ENCODE measurements at regions not wholly inside any gene's neighbourhood (a gene's known extent, or its start where the extent isn't known, plus 50 kb on each side); places are given as distances from the start of the nearest gene placed in this dataset.

DNA sequence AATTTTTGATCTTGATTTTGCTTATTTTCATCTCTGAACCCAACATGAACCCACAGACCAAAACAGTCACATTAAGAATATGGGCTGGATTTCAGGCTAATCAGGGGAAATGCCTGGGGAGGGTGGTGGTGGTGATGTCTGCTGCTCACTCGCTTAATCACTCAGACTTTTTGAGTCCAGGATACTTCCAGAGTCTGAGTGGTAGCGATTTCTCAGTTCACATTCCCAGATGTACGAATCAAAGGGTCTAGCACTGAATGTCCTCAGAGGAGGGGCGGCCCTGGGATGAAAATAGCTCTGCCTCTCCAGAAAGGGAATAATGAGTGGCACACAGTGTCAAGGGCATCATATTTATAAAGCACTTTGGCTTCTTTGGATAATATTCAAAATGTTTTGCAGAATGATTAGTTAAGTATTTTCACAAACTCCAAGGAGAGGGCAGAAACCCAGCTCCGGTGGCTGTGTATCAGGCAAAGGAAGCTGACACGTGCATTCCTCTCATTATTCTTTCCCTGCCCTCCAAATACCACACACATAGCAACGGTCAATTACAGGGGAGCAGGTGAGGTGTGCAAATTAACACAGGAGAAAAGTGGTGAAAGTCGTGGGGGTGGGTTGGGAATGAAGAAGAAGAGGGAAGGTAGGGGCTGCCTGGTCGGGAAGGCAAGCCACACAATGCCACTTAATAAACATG is 345.2 kb upstream of the RSPO3 start:
- H2BK20ac ChIP-seq (ENCODE audit: low read depth, low read length, poor library complexity, severe bottlenecking), result no peak overlapping the region
- H4K20me1 ChIP-seq (ENCODE audit: control insufficient read depth, insufficient read depth, insufficient read length), result no peaks in the 10 kb centered on the region
- H3K4me2 ChIP-seq (ENCODE audit: insufficient read depth, insufficient read length, low read length), result no peak overlapping the region
- H3K4me3 Mint-ChIP-seq, result no peak overlapping the region
- H2AK5ac ChIP-seq (ENCODE audit: insufficient read length, low read length), result no peak overlapping the region
- H4K5ac ChIP-seq (ENCODE audit: insufficient read length, low read depth, low read length), result no peak overlapping the region
- H3K4me1 ChIP-seq (ENCODE audit: insufficient read depth, low read length), result no peaks in the 10 kb centered on the region
- no CpG with 5 or more reads among the region's 9 CpGs for WGBS (ENCODE audit: extremely low coverage, insufficient read length, low lambda C conversion rate)
- H3K27ac Mint-ChIP-seq, result peak overlapping the region; percentile 11 to 56 (median 49); a peak in 2 of 7 replicates
- no peak overlapping the region for H3K18ac ChIP-seq (ENCODE audit: insufficient read length, low read depth, low read length)
- no peak for TF ChIP-seq CTCF (conservative IDR thresholded peaks at IDR 0.05)
- H3T11ph ChIP-seq (ENCODE audit: low read length), result no peak overlapping the region
- DNase-seq, result no peak
- H2BK120ac ChIP-seq (ENCODE audit: low read depth, low read length, poor library complexity, severe bottlenecking), result no peak overlapping the region
- H3K56ac ChIP-seq (ENCODE audit: insufficient read length, low read depth, low read length), result no peak overlapping the region
- no peak overlapping the region for H2BK15ac ChIP-seq (ENCODE audit: low read depth, low read length)
- H4K8ac ChIP-seq (replicated peaks; ENCODE audit: insufficient read length, low read depth, low read length), result no peak overlapping the region
- no peaks in the 10 kb centered on the region for H3K9me3 ChIP-seq (ENCODE audit: control insufficient read depth, low read depth, low read length)
- H3K23ac ChIP-seq (ENCODE audit: insufficient read length, low read depth, low read length), result no peak overlapping the region
- no peaks in the 10 kb centered on the region for H3K27me3 ChIP-seq (ENCODE audit: insufficient read depth, low read length)
- H3K27ac ChIP-seq (ENCODE audit: insufficient read length, low read depth, low read length), result no peak overlapping the region
- no peaks in the 10 kb centered on the region for H3K23me2 ChIP-seq (ENCODE audit: insufficient read length, low read depth, low read length, poor library complexity, severe bottlenecking)
- H3K27me3 Mint-ChIP-seq (ENCODE audit: low read depth), result no peaks in the 10 kb centered on the region; the same call in 1 of the 2 replicates
- H4K91ac ChIP-seq (ENCODE audit: insufficient read length, low read depth, low read length), result no peak overlapping the region
- H2BK12ac ChIP-seq (ENCODE audit: insufficient read length, low read depth, low read length), result no peak overlapping the region
- H3K9ac ChIP-seq (ENCODE audit: extremely low read depth, insufficient read length, low read length), result no peak overlapping the region
- no peaks in the 10 kb centered on the region for H3K9me3 Mint-ChIP-seq
- H3K79me1 ChIP-seq (ENCODE audit: insufficient read depth, low read depth, low read length, poor library complexity, severe bottlenecking), result no peaks in the 10 kb centered on the region
- peaks cover 21 to 22% of the 10 kb centered on the region in 2 experiments for H3K4me1 Mint-ChIP-seq
- H2AFZ ChIP-seq (ENCODE audit: low read length), result no peak overlapping the region
- H2BK5ac ChIP-seq (ENCODE audit: insufficient read length, low read length), result no peak overlapping the region
- H3K36me3 Mint-ChIP-seq (ENCODE audit: insufficient read depth in 1 of 3, low read depth in 3 of 3), result no peaks in the 10 kb centered on the region
- no peak overlapping the region for H3K14ac ChIP-seq (ENCODE audit: insufficient read depth, low read length)
- H3K4ac ChIP-seq (ENCODE audit: low read depth, low read length), result no peak overlapping the region
- no peaks in the 10 kb centered on the region for H3K79me2 ChIP-seq (ENCODE audit: insufficient read depth, low read length)

Data from H9 (cell line).